ENCODE measurements at regions not wholly inside any gene's neighbourhood (a gene's known extent, or its start where the extent isn't known, plus 50 kb on each side); places are given as distances from the start of the nearest gene placed in this dataset.

GRCh38 chr3:192068464-192069254 is 607.7 kb downstream of the PYDC2 start:
- no peak for TF ChIP-seq TAF1 (IDR thresholded peaks at IDR 0.05; ENCODE audit: low read depth, low read length)
- TF ChIP-seq SPI1 (IDR thresholded peaks at IDR 0.05; ENCODE audit: low read depth, low read length): peak; percentile 55
- DNase-seq (ENCODE audit: insufficient read length, low spot score) (no peak), FAIRE-seq (no peak)

- DNase-seq (ENCODE audit: insufficient read length, low spot score): no peak
- FAIRE-seq: no peak
- no peak for TF ChIP-seq POLR2AphosphoS5 (IDR thresholded peaks at IDR 0.05; ENCODE audit: low read depth, low read length)
- no peak for TF ChIP-seq SPI1 (IDR thresholded peaks at IDR 0.05; ENCODE audit: low read depth, low read length)
- no peak for TF ChIP-seq POLR2A (IDR thresholded peaks at IDR 0.05; ENCODE audit: low read depth, low read length)
- TF ChIP-seq PAX5 (IDR thresholded peaks at IDR 0.05; ENCODE audit: insufficient read depth, low read length, severe bottlenecking): no peak
- no peak for TF ChIP-seq TAF1 (IDR thresholded peaks at IDR 0.05; ENCODE audit: low read depth, low read length)
- no peak for TF ChIP-seq POU2F2 (IDR thresholded peaks at IDR 0.05; ENCODE audit: low read depth, low read length)
Measured at GRCh38 chr3:192077795-192078497, 617.0 kb downstream of the PYDC2 start.

GRCh38 chr3:192079098-192079497 is 618.1 kb downstream of the PYDC2 start:
- DNase-seq (ENCODE audit: insufficient read length, low spot score): no peak
- TF ChIP-seq POLR2AphosphoS5 (IDR thresholded peaks at IDR 0.05; ENCODE audit: low read depth, low read length) (no peak), PAX5 (IDR thresholded peaks at IDR 0.05; ENCODE audit: insufficient read depth, low read length, severe bottlenecking) (no peak), SPI1 (IDR thresholded peaks at IDR 0.05; ENCODE audit: low read depth, low read length) (no peak), POLR2A (IDR thresholded peaks at IDR 0.05; ENCODE audit: low read depth, low read length) (no peak), POU2F2 (IDR thresholded peaks at IDR 0.05; ENCODE audit: low read depth, low read length) (no peak), TAF1 (IDR thresholded peaks at IDR 0.05; ENCODE audit: low read depth, low read length) (no peak)
- FAIRE-seq: no peak

- DNase-seq (ENCODE audit: insufficient read length, low spot score) (no peak), FAIRE-seq (no peak)
- TF ChIP-seq TAF1 (IDR thresholded peaks at IDR 0.05; ENCODE audit: low read depth, low read length) (no peak), PAX5 (IDR thresholded peaks at IDR 0.05; ENCODE audit: insufficient read depth, low read length, severe bottlenecking) (no peak), SPI1 (IDR thresholded peaks at IDR 0.05; ENCODE audit: low read depth, low read length) (no peak), POU2F2 (IDR thresholded peaks at IDR 0.05; ENCODE audit: low read depth, low read length) (no peak), POLR2A (IDR thresholded peaks at IDR 0.05; ENCODE audit: low read depth, low read length) (no peak), POLR2AphosphoS5 (IDR thresholded peaks at IDR 0.05; ENCODE audit: low read depth, low read length) (no peak)
Measured at GRCh38 chr3:192080336-192080735, 619.4 kb downstream of the PYDC2 start.

- TF ChIP-seq POU2F2 (IDR thresholded peaks at IDR 0.05; ENCODE audit: low read depth, low read length) (no peak), POLR2A (IDR thresholded peaks at IDR 0.05; ENCODE audit: low read depth, low read length) (no peak), TAF1 (IDR thresholded peaks at IDR 0.05; ENCODE audit: low read depth, low read length) (no peak)
- DNase-seq (ENCODE audit: insufficient read length, low spot score) (no peak), FAIRE-seq (peak; percentile 78)
Measured at GRCh38 chr3:192082730-192083660, 622.0 kb downstream of the PYDC2 start.

Data from GM12891 (cell line).